ENCODE measurements at regions not wholly inside any gene's neighbourhood (a gene's known extent, or its start where the extent isn't known, plus 50 kb on each side); places are given as distances from the start of the nearest gene placed in this dataset.

DNA sequence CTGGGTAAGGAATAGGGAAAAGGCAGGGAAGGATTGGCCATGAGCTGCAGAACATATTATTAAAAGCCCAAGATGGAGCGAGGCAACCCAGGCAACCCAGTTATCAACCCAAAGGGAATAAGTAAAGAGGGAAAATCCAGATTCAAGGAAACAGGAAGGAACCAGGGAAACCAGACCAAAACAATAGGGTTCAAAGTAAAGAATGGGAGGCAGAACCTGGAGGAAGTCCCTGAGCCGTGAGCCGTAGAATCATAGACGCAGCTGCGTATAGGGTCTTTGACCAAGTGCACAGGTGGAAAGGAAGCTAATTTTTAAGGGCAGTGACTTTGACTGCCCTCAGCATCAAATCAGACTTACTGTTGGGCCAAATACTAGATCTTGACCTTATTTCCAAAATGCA lies 98.5 kb upstream of the SRD5A3 start:
- TF ChIP-seq, protein P1, sequence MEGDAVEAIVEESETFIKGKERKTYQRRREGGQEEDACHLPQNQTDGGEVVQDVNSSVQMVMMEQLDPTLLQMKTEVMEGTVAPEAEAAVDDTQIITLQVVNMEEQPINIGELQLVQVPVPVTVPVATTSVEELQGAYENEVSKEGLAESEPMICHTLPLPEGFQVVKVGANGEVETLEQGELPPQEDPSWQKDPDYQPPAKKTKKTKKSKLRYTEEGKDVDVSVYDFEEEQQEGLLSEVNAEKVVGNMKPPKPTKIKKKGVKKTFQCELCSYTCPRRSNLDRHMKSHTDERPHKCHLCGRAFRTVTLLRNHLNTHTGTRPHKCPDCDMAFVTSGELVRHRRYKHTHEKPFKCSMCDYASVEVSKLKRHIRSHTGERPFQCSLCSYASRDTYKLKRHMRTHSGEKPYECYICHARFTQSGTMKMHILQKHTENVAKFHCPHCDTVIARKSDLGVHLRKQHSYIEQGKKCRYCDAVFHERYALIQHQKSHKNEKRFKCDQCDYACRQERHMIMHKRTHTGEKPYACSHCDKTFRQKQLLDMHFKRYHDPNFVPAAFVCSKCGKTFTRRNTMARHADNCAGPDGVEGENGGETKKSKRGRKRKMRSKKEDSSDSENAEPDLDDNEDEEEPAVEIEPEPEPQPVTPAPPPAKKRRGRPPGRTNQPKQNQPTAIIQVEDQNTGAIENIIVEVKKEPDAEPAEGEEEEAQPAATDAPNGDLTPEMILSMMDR (IDR thresholded peaks at IDR 0.05): no peak
- TF ChIP-seq POLR2A (IDR thresholded peaks at IDR 0.05): no peak
